CD4-positive, alpha-beta T cell treated with Interferon gamma for 1 hour (primary cell): ENCODE measurements at regions not wholly inside any gene's neighbourhood (a gene's known extent, or its start where the extent isn't known, plus 50 kb on each side); places are given as distances from the start of the nearest gene placed in this dataset.

Experiments used
- DNase-seq: peaks from one replicate; pipeline ENCODE4 v3.0.0-alpha.2; 2020

GRCh38 chr12:60052483-60052882 is 456.7 kb downstream of the SLC16A7 start:
- no peak for DNase-seq

- DNase-seq = no peak
Observed at GRCh38 chr12:60059180-60059579, 463.4 kb downstream of the SLC16A7 start.

GRCh38 chr12:60066655-60067054 is 470.8 kb downstream of the SLC16A7 start:
- DNase-seq = no peak

- DNase-seq = no peak
Observed at GRCh38 chr12:60070552-60070951, 474.7 kb downstream of the SLC16A7 start.

- DNase-seq = no peak
Observed at GRCh38 chr12:60071759-60072191, 475.9 kb downstream of the SLC16A7 start.

GRCh38 chr12:60072911-60073310 is 477.1 kb downstream of the SLC16A7 start:
- DNase-seq = no peak

GRCh38 chr12:60075091-60075490 is 479.3 kb downstream of the SLC16A7 start:
- no peak for DNase-seq

GRCh38 chr12:60078026-60078425 is 482.2 kb downstream of the SLC16A7 start:
- no peak for DNase-seq

GRCh38 chr12:60093428-60093827 is 497.6 kb downstream of the SLC16A7 start:
- DNase-seq = no peak

GRCh38 chr12:60094436-60094835 is 498.6 kb downstream of the SLC16A7 start:
- no peak for DNase-seq

GRCh38 chr12:60096727-60097126 is 500.9 kb downstream of the SLC16A7 start:
- no peak for DNase-seq

- no peak for DNase-seq
Observed at GRCh38 chr12:60100160-60100559, 504.3 kb downstream of the SLC16A7 start.

- no peak for DNase-seq
Observed at GRCh38 chr12:60100852-60101251, 505.0 kb downstream of the SLC16A7 start.

GRCh38 chr12:60101715-60102114 is 505.9 kb downstream of the SLC16A7 start:
- no peak for DNase-seq

- no peak for DNase-seq
Observed at GRCh38 chr12:60106214-60106613, 510.4 kb downstream of the SLC16A7 start.

- no peak for DNase-seq
Observed at GRCh38 chr12:60107992-60108391, 512.2 kb downstream of the SLC16A7 start.

- no peak for DNase-seq
Observed at GRCh38 chr12:60112063-60112462, 516.2 kb downstream of the SLC16A7 start.

GRCh38 chr12:60112763-60113162 is 516.9 kb downstream of the SLC16A7 start:
- DNase-seq = no peak

- DNase-seq = no peak
Observed at GRCh38 chr12:60114169-60114568, 518.3 kb downstream of the SLC16A7 start.

- no peak for DNase-seq
Observed at GRCh38 chr12:60119327-60119726, 523.5 kb downstream of the SLC16A7 start.

- DNase-seq = no peak
Observed at GRCh38 chr12:60120199-60120598, 524.4 kb downstream of the SLC16A7 start.

GRCh38 chr12:60123557-60123956 is 527.7 kb downstream of the SLC16A7 start:
- DNase-seq = no peak

- no peak for DNase-seq
Observed at GRCh38 chr12:60137513-60137912, 541.7 kb downstream of the SLC16A7 start.

GRCh38 chr12:60138526-60138925 is 542.7 kb downstream of the SLC16A7 start:
- no peak for DNase-seq

GRCh38 chr12:60144395-60144794 is 548.6 kb downstream of the SLC16A7 start:
- no peak for DNase-seq

GRCh38 chr12:60148109-60148508 is 552.3 kb downstream of the SLC16A7 start:
- no peak for DNase-seq
